ENCODE measurements at regions not wholly inside any gene's neighbourhood (a gene's known extent, or its start where the extent isn't known, plus 50 kb on each side); places are given as distances from the start of the nearest gene placed in this dataset.

DNA sequence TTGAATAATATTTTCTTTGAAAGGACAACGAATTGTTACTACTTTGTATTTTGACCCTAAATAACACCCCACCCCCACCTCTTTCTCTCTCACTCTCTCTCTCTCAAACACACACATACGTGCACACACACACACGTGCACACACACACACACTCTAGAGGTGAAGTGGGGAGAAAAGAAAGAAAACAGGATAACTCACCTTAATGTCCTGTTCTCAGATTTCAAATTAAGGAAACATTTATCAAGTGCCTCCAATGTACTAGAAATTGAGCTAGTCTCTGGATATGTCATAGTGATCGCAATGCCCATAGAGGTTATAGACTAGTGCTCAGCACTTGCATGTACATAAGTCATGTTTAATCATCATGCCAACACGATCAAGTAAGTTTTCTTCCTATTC is 1483.6 kb upstream of the SEL1L start:
- H3K27me3 ChIP-seq (ENCODE audit: insufficient read depth, poor library complexity, severe bottlenecking), result no peaks in the 10 kb centered on the region
- no peak overlapping the region for H3K4me3 ChIP-seq (replicated peaks; ENCODE audit: insufficient read depth, low read length)
- no peak overlapping the region for H3K27ac ChIP-seq (replicated peaks)
- TF ChIP-seq SPI1 (IDR thresholded peaks at IDR 0.05; ENCODE audit: borderline replicate concordance, low read depth), result no peak
- no peak for DNase-seq (ENCODE audit: low read depth in 1 of 2, low spot score in 1 of 2)

GRCh38 chr14:83019744-83020414 is 1486.2 kb upstream of the SEL1L start:
- Histone ChIP-seq H3K4me3 (replicated peaks; ENCODE audit: insufficient read depth, low read length) (no peak overlapping the region), H3K27ac (replicated peaks) (no peak overlapping the region), H3K27me3 (ENCODE audit: insufficient read depth, poor library complexity, severe bottlenecking) (no peaks in the 10 kb centered on the region)
- TF ChIP-seq GABPA (IDR thresholded peaks at IDR 0.05; ENCODE audit: low read depth) (no peak), SPI1 (IDR thresholded peaks at IDR 0.05; ENCODE audit: borderline replicate concordance, low read depth) (no peak), POLR2AphosphoS5 (IDR thresholded peaks at IDR 0.05; ENCODE audit: low read depth) (no peak), CTCF (IDR thresholded peaks at IDR 0.05; ENCODE audit: insufficient read depth, low read length) (no peak), REST (IDR thresholded peaks at IDR 0.05; ENCODE audit: insufficient replicate concordance, low read depth) (no peak)
- DNase-seq (ENCODE audit: low read depth in 1 of 2, low spot score in 1 of 2), result no peak

- TF ChIP-seq GABPA (IDR thresholded peaks at IDR 0.05; ENCODE audit: low read depth) (no peak), POLR2AphosphoS5 (IDR thresholded peaks at IDR 0.05; ENCODE audit: low read depth) (no peak), REST (IDR thresholded peaks at IDR 0.05; ENCODE audit: insufficient replicate concordance, low read depth) (no peak), SPI1 (IDR thresholded peaks at IDR 0.05; ENCODE audit: borderline replicate concordance, low read depth) (no peak), CTCF (IDR thresholded peaks at IDR 0.05; ENCODE audit: insufficient read depth, low read length) (no peak)
- DNase-seq (ENCODE audit: low read depth in 1 of 2, low spot score in 1 of 2), result no peak
- no peak overlapping the region for H3K4me3 ChIP-seq (replicated peaks; ENCODE audit: insufficient read depth, low read length)
- H3K27me3 ChIP-seq (ENCODE audit: insufficient read depth, poor library complexity, severe bottlenecking), result no peaks in the 10 kb centered on the region
- no peak overlapping the region for H3K27ac ChIP-seq (replicated peaks)
These were observed 1487.7 kb upstream of the SEL1L start for GRCh38 chr14:83021323-83021722.

- TF ChIP-seq REST (IDR thresholded peaks at IDR 0.05; ENCODE audit: insufficient replicate concordance, low read depth) (no peak), POLR2AphosphoS5 (IDR thresholded peaks at IDR 0.05; ENCODE audit: low read depth) (no peak), SPI1 (IDR thresholded peaks at IDR 0.05; ENCODE audit: borderline replicate concordance, low read depth) (no peak), CTCF (IDR thresholded peaks at IDR 0.05; ENCODE audit: insufficient read depth, low read length) (no peak)
- H3K27me3 ChIP-seq (ENCODE audit: insufficient read depth, poor library complexity, severe bottlenecking), result no peaks in the 10 kb centered on the region
- H3K4me3 ChIP-seq (replicated peaks; ENCODE audit: insufficient read depth, low read length), result no peak overlapping the region
- H3K27ac ChIP-seq (replicated peaks), result no peak overlapping the region
- DNase-seq (ENCODE audit: low read depth in 1 of 2, low spot score in 1 of 2), result no peak
These were observed 1489.7 kb upstream of the SEL1L start for GRCh38 chr14:83023369-83023768.
